ENCODE measurements at regions not wholly inside any gene's neighbourhood (a gene's known extent, or its start where the extent isn't known, plus 50 kb on each side); places are given as distances from the start of the nearest gene placed in this dataset.
A peak's percentile ranks its signal among the peaks of the same experiment; 100 is the strongest.

DNA sequence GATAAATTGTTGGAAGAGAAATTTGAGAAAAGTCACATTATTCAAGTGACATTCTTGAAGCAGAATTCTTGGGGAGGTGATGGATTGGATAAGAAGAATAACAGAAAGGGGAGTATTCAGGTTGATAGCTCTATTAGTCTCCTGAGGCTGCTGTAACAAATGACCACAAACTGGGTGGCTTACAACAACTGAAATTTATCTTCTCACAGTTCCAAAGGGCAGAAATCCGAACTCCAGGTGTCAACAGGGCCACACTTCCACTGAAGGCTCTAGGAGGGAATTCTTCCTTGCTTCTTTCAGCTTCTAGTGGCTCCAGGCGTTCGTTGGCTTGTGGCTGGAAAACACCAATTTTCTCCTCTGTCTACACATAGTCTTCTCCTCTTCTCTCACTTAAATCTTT lies 99.8 kb downstream of the TES start:
- DNase-seq: no peak

DNA sequence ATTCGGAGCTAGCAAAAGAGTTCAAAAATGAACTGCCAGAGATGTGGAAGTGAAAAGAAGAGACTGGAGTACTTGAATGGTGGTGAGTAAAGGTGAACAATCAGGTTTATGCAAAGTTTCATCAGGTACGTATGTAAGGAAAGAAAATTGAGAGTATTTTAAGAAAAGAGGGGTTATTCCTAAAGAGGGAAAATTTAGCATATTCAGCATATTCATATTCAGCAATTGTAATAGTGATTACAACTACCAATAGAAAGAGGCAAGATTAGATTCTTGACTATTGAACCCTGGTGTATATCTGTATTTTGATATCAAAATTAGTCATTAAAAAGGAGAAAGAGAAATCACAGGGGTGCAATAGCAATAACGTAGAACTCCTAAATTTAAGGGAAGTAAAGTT lies 100.9 kb downstream of the TES start:
- no peak for DNase-seq

DNA sequence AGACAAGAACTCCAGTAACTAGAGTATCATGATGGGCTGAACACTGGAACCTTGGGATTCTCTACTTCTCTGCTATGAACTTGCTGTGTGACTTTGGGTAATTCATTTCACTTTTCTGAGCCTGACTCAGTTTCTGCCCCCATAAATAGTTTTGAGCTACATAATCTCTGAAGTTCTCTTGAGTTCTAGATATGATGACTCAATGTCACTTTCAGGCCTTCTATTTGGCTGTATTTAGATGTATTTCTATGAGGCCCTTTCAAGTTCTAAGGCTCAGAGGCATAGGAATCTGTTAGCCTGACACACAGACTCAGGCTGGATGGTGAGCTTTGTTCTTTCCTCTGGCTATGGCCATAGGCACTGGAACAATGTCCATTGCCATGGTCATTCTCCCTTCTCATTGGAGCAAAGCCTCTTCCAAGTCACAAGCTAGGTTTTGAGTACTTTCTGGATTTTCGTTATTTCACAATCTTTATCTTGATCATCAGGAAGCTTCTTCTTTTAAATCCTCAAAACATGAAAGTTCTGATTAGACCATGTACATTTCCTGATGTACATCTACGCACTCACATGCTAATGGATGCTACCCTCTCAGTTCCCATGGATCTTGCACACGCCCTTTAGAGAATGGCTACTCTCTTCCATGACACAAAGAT lies 101.6 kb downstream of the TES start:
- no peak for DNase-seq

DNA sequence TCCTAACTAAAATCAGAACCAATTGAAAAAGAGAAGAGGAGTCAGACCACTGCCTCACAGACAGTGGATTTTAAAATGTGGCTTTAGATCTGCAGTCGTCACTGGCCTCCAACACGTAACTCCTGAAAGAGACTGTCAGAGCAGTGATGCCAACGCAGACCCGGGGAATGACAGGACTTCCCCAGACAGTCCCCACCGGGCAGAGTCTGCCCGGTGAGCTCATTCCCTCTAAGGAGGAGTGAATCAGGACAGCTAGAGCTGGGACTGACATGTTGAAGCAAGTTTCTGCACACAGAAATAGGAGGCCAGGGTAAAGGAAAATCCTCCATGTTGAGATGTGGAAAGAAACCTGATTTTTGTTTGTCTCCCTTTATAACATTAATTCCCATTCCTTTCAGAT lies 105.0 kb downstream of the TES start:
- DNase-seq: no peak

DNA sequence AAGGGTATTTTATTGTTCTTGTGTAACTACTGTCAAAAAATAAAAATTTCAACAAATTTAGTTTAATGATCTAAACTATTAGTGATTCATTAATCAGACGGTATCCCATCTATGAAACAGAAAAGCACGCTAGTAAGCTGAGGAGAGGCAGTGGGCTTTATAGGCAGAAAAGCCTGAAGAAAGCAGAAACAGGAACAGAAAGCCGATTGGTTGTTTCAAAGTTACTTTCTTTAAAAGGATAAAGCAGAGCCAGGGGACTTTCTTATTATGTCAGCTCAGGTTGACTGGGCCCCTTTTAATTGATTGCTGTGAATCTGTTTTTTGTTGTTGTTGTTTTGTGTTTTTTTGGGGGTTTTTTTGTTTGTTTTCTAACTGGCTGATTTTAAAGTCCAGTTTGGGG lies 105.5 kb downstream of the TES start:
- no peak for DNase-seq

DNA sequence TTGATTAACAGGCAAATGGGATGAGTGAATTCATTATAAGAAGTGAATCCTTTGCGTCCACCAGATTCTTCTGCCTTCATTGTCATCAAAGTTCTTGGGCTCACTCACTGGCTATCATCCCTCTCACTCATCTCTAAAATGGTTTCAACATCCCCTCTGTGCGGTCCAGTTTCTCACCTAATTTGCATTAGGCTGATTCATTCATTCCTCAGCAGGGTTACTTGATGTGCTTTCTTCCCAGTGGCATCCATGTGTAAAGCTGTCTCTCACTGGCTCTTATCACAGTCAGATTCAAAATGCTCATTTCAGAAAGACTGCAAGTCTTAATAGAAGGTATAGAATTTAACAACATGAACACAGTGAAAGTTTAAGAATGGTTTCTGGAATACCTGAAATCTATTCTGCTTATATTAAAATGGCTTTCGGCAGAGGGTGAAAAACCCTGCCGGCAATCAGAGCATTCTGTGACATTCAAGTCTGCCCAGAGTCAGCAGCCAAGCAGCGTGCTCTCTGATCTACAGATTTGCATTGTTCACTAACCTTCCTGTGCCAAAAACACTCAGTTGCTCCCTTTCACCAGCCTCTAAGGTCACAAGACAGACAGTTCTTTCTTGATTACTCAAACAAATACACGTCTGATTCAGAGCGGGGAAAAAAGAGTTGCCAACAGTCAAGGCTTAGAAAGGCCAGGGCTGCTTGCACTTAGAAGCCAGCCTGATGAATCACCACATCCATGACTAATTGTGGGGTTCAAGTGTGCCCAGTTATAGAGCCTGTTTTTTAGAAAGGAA lies 106.7 kb downstream of the TES start:
- peak; percentile 94 to 96 for DNase-seq

- DNase-seq: no peak
Measured at GRCh38 chr7:116317907-116318306, 107.6 kb downstream of the TES start.

DNA sequence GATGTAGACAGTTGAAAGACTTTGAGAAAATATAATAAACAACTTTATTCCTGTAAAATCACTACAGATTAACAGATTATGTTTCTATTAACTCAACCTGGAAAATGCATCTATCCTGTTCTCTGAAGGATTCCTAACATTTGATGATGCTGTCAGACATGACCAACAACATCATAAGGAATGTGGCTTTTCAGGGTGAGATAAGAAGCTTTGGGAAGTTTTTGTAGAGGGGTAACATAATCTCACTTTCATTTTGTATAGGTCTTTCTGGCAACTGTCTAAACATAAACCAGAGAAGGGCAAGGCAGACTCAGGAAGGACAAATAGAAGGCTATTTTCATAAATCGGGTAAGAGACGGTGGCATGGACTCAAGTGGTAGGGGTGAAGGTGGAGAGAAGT lies 112.2 kb downstream of the TES start:
- no peak for DNase-seq

DNA sequence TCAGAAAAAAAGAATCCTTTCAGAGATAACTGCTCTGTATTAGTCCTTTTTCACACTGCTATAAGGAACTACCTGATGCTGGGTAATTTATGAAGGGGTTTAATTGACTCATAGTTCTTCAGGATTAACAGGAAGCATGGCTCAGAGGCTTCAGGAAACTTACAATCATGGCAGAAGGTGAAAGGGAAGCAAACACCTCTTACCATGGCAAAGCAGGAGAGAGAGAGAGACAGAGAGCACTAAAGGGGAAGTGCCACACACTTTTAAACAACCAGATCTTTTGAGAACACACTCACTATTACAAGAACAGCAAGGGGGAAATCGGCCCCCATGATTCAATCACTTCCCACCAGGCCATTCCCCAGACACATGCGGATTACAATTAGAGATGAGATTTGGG lies 114.2 kb downstream of the TES start:
- no peak for DNase-seq

GRCh38 chr7:116325517-116325916 lies 115.2 kb downstream of the TES start:
- no peak for DNase-seq

DNA sequence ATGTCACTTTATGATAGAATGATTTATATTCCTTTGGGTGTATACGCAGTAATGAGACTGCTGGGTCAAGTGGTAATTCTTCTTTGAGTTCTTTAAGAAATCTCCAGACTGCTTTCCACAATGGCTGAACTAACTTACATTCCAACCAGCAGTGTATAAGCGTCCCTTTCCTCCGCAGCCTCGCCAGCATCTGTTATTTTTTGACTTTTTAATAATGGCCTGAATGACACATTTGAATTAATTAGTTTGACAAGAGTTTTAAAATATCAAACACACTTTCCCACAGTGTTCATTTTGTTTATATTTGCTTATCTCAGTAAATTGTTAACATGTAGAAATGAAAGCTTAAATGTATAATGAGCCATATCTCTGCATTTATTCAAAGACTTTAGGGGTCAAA lies 116.8 kb downstream of the TES start:
- no peak for DNase-seq

DNA sequence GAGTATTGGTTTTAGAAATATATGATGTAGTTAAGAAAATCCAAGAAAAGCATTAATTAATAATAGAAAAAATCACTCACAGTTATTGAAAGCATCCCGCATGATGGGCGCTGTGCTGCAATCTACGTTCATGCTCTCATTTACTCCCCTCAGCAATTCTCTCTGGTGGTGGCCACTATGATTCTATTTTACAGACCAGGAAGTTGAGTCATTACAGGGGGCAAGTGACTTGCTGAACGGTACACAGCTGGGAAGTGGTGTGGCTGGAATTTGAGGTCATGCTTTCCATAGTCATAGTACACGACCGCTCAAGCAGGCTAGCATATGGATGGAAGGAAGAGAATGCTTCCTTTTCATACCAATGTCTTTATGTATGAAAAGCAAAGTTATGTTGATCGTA lies 117.4 kb downstream of the TES start:
- peak; percentile 68 to 87 for DNase-seq

DNA sequence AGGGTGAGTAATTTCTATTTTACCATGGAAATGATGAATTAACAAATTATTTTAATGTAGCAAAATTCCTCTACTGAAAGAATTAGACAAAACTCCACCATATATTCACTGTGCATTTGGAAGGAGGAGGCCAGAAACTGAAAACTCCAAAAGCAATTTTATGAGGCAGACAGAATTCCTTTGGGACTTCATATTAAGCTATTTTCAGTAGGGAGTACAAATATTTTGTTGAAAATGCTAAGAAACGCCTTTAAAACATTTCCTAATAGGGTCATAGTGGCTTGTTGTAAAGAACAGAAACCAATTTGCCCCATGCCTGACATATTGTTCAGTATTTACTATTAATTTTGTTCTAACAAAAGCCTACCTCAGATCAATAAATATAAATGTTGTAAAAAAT lies 117.8 kb downstream of the TES start:
- DNase-seq: no peak

- DNase-seq: no peak
Measured at GRCh38 chr7:116329686-116330503, 119.6 kb downstream of the TES start.

DNA sequence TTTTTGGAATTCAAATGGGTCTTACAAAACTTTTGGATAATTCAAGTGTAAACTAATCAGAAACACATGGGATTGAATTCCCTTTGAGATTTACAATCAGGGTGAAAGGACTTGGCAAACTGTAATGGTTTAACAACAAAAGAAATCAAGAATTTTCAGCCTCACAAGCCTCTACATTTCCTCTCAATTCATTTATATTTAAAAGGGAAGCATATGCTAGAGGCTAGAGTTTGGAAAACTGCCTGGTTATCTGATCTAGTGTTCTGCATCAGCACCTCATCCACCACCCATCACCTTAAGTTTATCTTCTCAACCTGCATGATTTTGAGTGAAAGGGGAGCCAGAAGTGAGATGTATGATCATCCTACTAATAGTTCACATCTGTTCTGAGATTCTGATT lies 120.7 kb downstream of the TES start:
- DNase-seq: no peak

GRCh38 chr7:116332766-116333165 lies 122.4 kb downstream of the TES start:
- DNase-seq: no peak

- no peak for DNase-seq
Measured at GRCh38 chr7:116334555-116334954, 124.2 kb downstream of the TES start.

- DNase-seq: no peak
Measured at GRCh38 chr7:116337018-116337417, 126.7 kb downstream of the TES start.

- no peak for DNase-seq
Measured at GRCh38 chr7:116337800-116338199, 127.5 kb downstream of the TES start.

DNA sequence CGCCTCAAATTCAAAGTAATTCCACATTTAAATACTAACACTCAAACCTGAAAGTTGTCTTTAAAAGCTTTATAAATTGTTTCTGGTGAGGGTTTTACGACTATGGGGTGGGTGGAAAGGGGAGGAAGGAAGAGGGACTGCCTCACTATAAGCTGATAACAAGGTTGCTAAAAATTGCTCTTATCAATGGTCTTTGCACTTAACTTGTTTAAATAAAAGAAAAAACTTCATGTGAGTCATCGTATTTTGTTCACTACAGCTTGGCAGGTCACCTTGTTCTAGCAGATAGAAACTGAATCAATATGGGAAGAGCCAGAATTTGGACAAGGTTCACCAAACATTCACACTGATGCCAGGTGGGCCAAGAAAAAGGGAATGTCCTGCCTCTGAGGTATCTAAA lies 129.2 kb downstream of the TES start:
- no peak for DNase-seq

- no peak for DNase-seq
Measured at GRCh38 chr7:116340201-116340847, 130.0 kb downstream of the TES start.

DNA sequence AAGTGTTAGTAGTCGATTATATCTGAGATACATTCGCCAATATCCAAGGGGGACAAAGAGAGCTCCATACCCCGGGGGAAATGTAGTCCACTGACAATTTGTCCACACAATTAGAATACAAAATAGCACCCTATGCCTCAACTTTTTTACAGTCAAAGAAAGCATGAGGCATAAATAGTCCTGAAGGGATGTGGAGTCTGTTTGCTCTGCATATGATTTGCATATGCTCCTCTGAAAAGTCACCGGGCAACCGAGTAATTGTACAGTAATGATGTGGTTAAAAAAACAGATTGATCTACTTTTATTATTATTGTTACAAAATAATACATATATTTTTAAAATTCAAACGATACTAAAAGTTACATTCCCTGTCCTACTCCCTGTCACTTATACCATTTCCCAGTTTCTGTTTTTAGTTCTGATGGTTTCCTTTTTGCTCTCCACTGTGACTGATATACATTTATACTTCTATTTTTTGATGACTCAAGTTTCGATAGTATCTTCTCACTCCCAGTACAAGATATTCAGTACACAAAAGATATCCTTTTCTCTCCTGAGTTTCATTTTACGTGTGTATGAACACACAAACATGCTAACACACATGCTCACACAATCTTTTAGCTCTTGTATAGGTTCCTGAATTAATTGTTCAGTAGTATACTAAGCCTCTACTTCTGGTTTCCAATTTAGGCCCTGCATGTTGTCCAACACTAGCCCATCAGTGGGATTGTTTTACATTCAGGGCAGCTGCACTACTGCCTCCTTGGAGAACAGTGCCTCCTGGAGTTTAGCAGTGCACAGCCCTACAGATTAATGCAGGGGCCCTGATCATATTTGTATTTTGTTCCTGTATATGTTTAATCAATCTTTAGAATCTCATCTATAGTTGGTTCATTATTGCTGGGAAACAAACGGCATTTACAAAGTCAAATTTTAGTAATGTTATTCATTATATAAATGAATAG lies 130.9 kb downstream of the TES start:
- peak in 1 of 2 experiments; percentile 28 for DNase-seq

Data from SW 1271 (cell line).